Activated naive CD4-positive, alpha-beta T cell treated with anti-CD3 and anti-CD28 coated beads, Interleukin-2, amount 10 ng/mL, durations not matched to agents 7 days and 5 days (primary cell): ENCODE measurements at regions not wholly inside any gene's neighbourhood (a gene's known extent, or its start where the extent isn't known, plus 50 kb on each side); places are given as distances from the start of the nearest gene placed in this dataset.
"Not testable (repeated sequence)": the region's sequence is repeated elsewhere in the genome, so short reads cannot be mapped to it uniquely, and the experiment has no call there.

Experiments
- CTCF ChIA-PET: fragments of 350-600 bp; sonication (Branson Sonifier 250); formaldehyde crosslinking; loops from one replicate; lab custom pipeline; 2021; ENCODE audit warnings: antibody characterized with exemption; lab: Charles Lee
- DNase-seq: peaks from one replicate; pipeline ENCODE4 v3.0.0-alpha.2; 2020
- H3K27ac Mint-ChIP-seq: one replicate; pipeline ENCODE4 v1.8.0; 2021; ENCODE audit warnings: mild to moderate bottlenecking, moderate library complexity, mixed read lengths
- H3K27me3 Mint-ChIP-seq: one replicate; pipeline ENCODE4 v1.8.0; 2021; ENCODE audit warnings: mild to moderate bottlenecking, mixed read lengths
- H3K36me3 Mint-ChIP-seq: one replicate; pipeline ENCODE4 v1.8.0; 2021; ENCODE audit warnings: mixed read lengths
- H3K4me1 Mint-ChIP-seq: one replicate; pipeline ENCODE4 v1.8.0; 2021; ENCODE audit warnings: mixed read lengths
- H3K4me3 Mint-ChIP-seq: one replicate; pipeline ENCODE4 v1.8.0; 2021; ENCODE audit warnings: mild to moderate bottlenecking, moderate library complexity, mixed read lengths
- H3K9me3 Mint-ChIP-seq: one replicate; pipeline ENCODE4 v1.8.0; 2021; ENCODE audit warnings: mixed read lengths

GRCh38 chrX:150212672-150213480, 150.2 kb upstream of the MAMLD1 start:
- Mint-ChIP-seq H3K27ac (no peak overlapping the region), H3K9me3 (no peaks in the 10 kb centered on the region), H3K4me3 (no peak overlapping the region), H3K27me3 (peaks cover 4% of the 10 kb centered on the region), H3K36me3 (no peaks in the 10 kb centered on the region), H3K4me1 (no peaks in the 10 kb centered on the region)
- CTCF ChIA-PET = no interaction called here
- no peak for DNase-seq

- Mint-ChIP-seq H3K9me3 (no peaks in the 10 kb centered on the region), H3K4me1 (no peaks in the 10 kb centered on the region), H3K4me3 (no peak overlapping the region), H3K36me3 (no peaks in the 10 kb centered on the region), H3K27ac (no peak overlapping the region), H3K27me3 (peaks cover 4% of the 10 kb centered on the region)
- CTCF ChIA-PET = no interaction called here
- DNase-seq = no peak
Measured at GRCh38 chrX:150213481-150214030, 149.6 kb upstream of the MAMLD1 start.

- CTCF ChIA-PET, H3K9me3 Mint-ChIP-seq, H3K27me3 Mint-ChIP-seq, H3K36me3 Mint-ChIP-seq, H3K27ac Mint-ChIP-seq, H3K4me1 Mint-ChIP-seq, H3K4me3 Mint-ChIP-seq, DNase-seq: not testable (repeated sequence)
Measured at GRCh38 chrX:150216000-150216399, 147.1 kb upstream of the MAMLD1 start.

- H3K9me3 Mint-ChIP-seq = no peaks in the 10 kb centered on the region
- no peak overlapping the region for H3K4me3 Mint-ChIP-seq
- no peaks in the 10 kb centered on the region for H3K36me3 Mint-ChIP-seq
- no peaks in the 10 kb centered on the region for H3K4me1 Mint-ChIP-seq
- H3K27me3 Mint-ChIP-seq = peaks cover 8% of the 10 kb centered on the region
- no peak for DNase-seq
- CTCF ChIA-PET = no interaction called here
- H3K27ac Mint-ChIP-seq = no peak overlapping the region
Measured at GRCh38 chrX:150216716-150217115, 146.4 kb upstream of the MAMLD1 start.

- H3K27ac Mint-ChIP-seq = no peak overlapping the region
- no peaks in the 10 kb centered on the region for H3K9me3 Mint-ChIP-seq
- H3K36me3 Mint-ChIP-seq = no peaks in the 10 kb centered on the region
- no peak for DNase-seq
- CTCF ChIA-PET = no interaction called here
- H3K4me3 Mint-ChIP-seq = no peak overlapping the region
- H3K4me1 Mint-ChIP-seq = no peaks in the 10 kb centered on the region
- peaks cover 4% of the 10 kb centered on the region for H3K27me3 Mint-ChIP-seq
Measured at GRCh38 chrX:150217609-150218008, 145.5 kb upstream of the MAMLD1 start.

GRCh38 chrX:150219374-150220185, 143.5 kb upstream of the MAMLD1 start:
- H3K36me3 Mint-ChIP-seq = no peaks in the 10 kb centered on the region
- no peak overlapping the region for H3K4me3 Mint-ChIP-seq
- CTCF ChIA-PET = no interaction called here
- H3K27me3 Mint-ChIP-seq = peaks cover 4% of the 10 kb centered on the region
- no peak overlapping the region for H3K27ac Mint-ChIP-seq
- DNase-seq = no peak
- no peaks in the 10 kb centered on the region for H3K4me1 Mint-ChIP-seq
- no peaks in the 10 kb centered on the region for H3K9me3 Mint-ChIP-seq

- Mint-ChIP-seq H3K36me3 (no peaks in the 10 kb centered on the region), H3K27me3 (peaks cover 4% of the 10 kb centered on the region), H3K4me1 (peaks cover 4% of the 10 kb centered on the region), H3K9me3 (no peaks in the 10 kb centered on the region), H3K4me3 (no peak overlapping the region), H3K27ac (no peak overlapping the region)
- DNase-seq = no peak
- CTCF ChIA-PET = no interaction called here
Measured at GRCh38 chrX:150223176-150224015, 139.7 kb upstream of the MAMLD1 start.

GRCh38 chrX:150224676-150225075, 138.4 kb upstream of the MAMLD1 start:
- Mint-ChIP-seq H3K27ac (no peak overlapping the region), H3K4me3 (no peak overlapping the region), H3K36me3 (no peaks in the 10 kb centered on the region), H3K9me3 (no peaks in the 10 kb centered on the region), H3K4me1 (peaks cover 4% of the 10 kb centered on the region), H3K27me3 (peaks cover 4% of the 10 kb centered on the region)
- CTCF ChIA-PET = no interaction called here
- DNase-seq = no peak

- Mint-ChIP-seq H3K27ac (no peak overlapping the region), H3K4me1 (peaks cover 4% of the 10 kb centered on the region), H3K36me3 (no peaks in the 10 kb centered on the region), H3K9me3 (no peaks in the 10 kb centered on the region), H3K4me3 (no peak overlapping the region), H3K27me3 (peaks cover 4% of the 10 kb centered on the region)
- DNase-seq = no peak
- CTCF ChIA-PET = no interaction called here
Measured at GRCh38 chrX:150225266-150225665, 137.9 kb upstream of the MAMLD1 start.

- Mint-ChIP-seq H3K4me3 (no peak overlapping the region), H3K27me3 (peaks cover 3% of the 10 kb centered on the region), H3K27ac (no peak overlapping the region), H3K36me3 (no peaks in the 10 kb centered on the region), H3K4me1 (peaks cover 4% of the 10 kb centered on the region), H3K9me3 (no peaks in the 10 kb centered on the region)
- no peak for DNase-seq
- CTCF ChIA-PET = no interaction called here
Measured at GRCh38 chrX:150225756-150226155, 137.4 kb upstream of the MAMLD1 start.

GRCh38 chrX:150226223-150226965, 136.7 kb upstream of the MAMLD1 start:
- Mint-ChIP-seq H3K4me1 (peaks cover 4% of the 10 kb centered on the region), H3K9me3 (no peaks in the 10 kb centered on the region), H3K27ac (no peak overlapping the region), H3K36me3 (no peaks in the 10 kb centered on the region), H3K4me3 (no peak overlapping the region), H3K27me3 (peaks cover 2% of the 10 kb centered on the region)
- DNase-seq = no peak
- CTCF ChIA-PET = no interaction called here

GRCh38 chrX:150227321-150227860, 135.7 kb upstream of the MAMLD1 start:
- peaks cover 4% of the 10 kb centered on the region for H3K27me3 Mint-ChIP-seq
- H3K27ac Mint-ChIP-seq = no peak overlapping the region
- no peak for DNase-seq
- CTCF ChIA-PET = no interaction called here
- peaks cover 4% of the 10 kb centered on the region for H3K4me1 Mint-ChIP-seq
- no peaks in the 10 kb centered on the region for H3K36me3 Mint-ChIP-seq
- H3K9me3 Mint-ChIP-seq = no peaks in the 10 kb centered on the region
- no peak overlapping the region for H3K4me3 Mint-ChIP-seq

- CTCF ChIA-PET = no interaction called here
- Mint-ChIP-seq H3K27ac (no peak overlapping the region), H3K9me3 (no peaks in the 10 kb centered on the region), H3K4me3 (no peak overlapping the region), H3K27me3 (peaks cover 4% of the 10 kb centered on the region), H3K36me3 (no peaks in the 10 kb centered on the region), H3K4me1 (peaks cover 4% of the 10 kb centered on the region)
- no peak for DNase-seq
Measured at GRCh38 chrX:150227873-150228410, 135.2 kb upstream of the MAMLD1 start.
